Cerebellar nuclear complex (tissue), 1 donor: ENCODE measurements at regions not wholly inside any gene's neighbourhood (a gene's known extent, or its start where the extent isn't known, plus 50 kb on each side); places are given as distances from the start of the nearest gene placed in this dataset.

Source experiments
- DNase-seq, 2 experiments: peaks; one replicate each; lab custom pipeline; 2025; lab: John Stamatoyannopoulos, UW

GRCh38 chr7:70907259-70908247 is 224.4 kb upstream of the GALNT17 start:
- no peak for DNase-seq

- no peak for DNase-seq
These were observed 218.0 kb upstream of the GALNT17 start for GRCh38 chr7:70913924-70914323.

DNA sequence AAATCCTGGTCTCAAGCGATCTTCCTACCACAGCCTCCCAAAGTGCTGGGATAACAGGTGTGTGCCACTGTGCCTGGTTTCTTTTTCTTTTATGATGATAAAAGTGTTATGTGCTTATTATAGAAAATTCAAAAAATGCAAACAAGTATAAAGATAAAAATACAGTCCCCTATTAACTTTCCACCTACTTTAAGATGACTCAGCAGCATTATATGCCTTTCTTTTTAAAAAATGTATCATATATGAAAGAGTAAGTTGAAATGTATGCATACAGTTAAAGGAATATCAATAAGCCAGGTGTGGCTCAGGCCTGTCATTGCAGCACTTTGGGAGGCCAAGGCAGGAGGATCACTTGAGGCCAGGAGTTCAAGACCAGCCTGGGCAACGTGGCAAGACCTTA is 216.9 kb upstream of the GALNT17 start:
- no peak for DNase-seq

- no peak for DNase-seq
These were observed 212.4 kb upstream of the GALNT17 start for GRCh38 chr7:70919481-70920073.

GRCh38 chr7:70920876-70921275 is 211.1 kb upstream of the GALNT17 start:
- DNase-seq = no peak

- no peak for DNase-seq
These were observed 208.6 kb upstream of the GALNT17 start for GRCh38 chr7:70923181-70923845.

- DNase-seq = no peak
These were observed 206.4 kb upstream of the GALNT17 start for GRCh38 chr7:70925411-70926115.

DNA sequence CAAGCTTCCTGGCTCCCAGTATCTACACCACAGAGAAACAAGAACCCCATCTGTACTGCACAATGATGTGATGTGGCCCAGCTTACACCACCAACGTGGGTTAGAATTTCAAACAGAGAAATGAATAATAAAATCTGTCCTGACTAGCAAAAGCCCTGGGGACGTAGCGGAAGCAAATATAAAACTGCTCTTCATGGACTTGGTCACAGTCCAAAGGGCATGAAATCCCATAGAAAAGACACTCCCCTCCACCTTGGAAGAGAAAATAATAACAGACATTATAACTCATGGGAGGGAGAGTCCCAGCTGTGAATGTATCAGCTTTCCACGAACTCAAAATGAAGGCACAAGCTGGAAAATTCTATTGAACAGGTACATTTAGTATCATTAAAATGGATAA is 205.3 kb upstream of the GALNT17 start:
- no peak for DNase-seq

DNA sequence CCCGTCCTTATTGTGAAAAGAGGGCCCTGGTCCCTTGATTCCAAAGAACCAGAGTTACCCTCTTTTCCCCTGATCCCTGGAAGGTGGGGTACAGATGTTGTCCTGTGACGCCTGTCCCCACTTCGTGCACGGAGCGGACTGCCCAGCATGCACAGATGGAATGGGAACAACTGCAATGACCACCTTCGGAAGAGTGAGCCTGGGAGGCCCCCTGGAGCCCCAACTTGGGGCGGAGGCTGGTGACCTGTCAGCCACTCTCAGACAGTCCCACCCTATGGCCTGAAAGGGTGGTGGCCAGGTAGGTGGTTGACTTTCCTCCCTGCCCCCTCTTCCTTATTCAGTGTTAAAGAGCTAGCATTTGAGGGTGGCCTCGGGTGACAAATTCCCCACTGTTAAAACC is 196.6 kb upstream of the GALNT17 start:
- no peak for DNase-seq

GRCh38 chr7:70935854-70936253 is 196.1 kb upstream of the GALNT17 start:
- no peak for DNase-seq

DNA sequence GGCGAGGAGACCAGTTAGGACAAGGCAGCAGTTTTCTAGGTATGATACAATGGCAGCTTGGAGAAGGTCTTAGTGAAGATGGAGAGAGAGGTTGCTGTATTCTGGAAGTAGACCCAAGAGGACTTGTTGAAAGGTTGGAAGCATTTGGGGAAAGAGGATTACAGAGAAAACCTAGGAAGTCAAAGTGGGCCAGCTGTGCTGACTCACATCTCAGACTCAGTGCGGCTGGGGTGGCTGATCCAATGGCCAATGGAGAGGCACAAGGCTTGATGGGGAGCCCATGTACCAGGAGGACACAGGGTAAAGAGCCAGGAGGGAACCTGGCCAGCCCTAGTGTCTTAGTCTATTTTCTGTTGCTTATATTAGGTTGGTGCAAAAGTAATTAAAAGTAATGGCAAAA is 194.5 kb upstream of the GALNT17 start:
- no peak for DNase-seq

DNA sequence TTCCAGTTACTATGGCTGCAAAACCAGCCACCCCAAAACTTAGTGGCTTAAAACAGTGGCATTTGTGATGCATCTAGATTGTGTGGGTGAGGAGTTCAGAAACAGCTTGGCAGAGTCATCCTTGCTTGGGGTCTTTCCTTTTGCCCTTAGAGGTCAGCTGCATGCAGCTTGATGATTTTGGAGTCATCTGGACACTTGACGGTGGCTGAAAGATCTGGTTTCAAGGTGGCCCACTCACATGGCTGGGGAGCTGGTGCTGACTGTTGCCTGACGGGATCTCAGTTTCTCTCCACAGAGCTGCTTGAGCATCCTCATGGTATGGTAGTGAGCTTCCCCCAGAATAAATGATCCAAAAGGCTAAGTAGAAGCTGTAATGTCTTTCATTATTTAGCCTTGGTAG is 191.3 kb upstream of the GALNT17 start:
- no peak for DNase-seq

DNA sequence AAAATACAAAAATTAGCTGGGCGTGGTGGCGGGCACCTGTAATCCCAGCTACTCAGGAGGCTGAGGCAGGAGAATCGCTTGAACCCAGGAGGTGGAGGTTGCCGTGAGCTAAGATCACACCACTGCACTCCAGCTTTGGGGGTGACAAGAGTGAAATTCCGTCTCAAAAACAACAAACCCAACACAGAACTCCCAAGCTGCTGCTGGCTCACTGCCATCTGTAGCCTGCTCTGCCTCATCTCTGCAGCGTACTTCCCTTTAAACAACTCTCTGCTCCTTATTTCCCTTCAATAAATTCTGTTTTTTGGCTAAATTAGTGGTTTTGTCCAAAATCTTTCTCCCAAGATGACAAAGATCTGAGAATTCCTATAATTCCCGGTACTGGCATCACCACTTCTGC is 189.2 kb upstream of the GALNT17 start:
- DNase-seq = no peak

- DNase-seq = no peak
These were observed 187.4 kb upstream of the GALNT17 start for GRCh38 chr7:70944516-70944915.

- DNase-seq = no peak
These were observed 184.8 kb upstream of the GALNT17 start for GRCh38 chr7:70947181-70947580.

- DNase-seq = no peak
These were observed 182.1 kb upstream of the GALNT17 start for GRCh38 chr7:70949862-70950261.

DNA sequence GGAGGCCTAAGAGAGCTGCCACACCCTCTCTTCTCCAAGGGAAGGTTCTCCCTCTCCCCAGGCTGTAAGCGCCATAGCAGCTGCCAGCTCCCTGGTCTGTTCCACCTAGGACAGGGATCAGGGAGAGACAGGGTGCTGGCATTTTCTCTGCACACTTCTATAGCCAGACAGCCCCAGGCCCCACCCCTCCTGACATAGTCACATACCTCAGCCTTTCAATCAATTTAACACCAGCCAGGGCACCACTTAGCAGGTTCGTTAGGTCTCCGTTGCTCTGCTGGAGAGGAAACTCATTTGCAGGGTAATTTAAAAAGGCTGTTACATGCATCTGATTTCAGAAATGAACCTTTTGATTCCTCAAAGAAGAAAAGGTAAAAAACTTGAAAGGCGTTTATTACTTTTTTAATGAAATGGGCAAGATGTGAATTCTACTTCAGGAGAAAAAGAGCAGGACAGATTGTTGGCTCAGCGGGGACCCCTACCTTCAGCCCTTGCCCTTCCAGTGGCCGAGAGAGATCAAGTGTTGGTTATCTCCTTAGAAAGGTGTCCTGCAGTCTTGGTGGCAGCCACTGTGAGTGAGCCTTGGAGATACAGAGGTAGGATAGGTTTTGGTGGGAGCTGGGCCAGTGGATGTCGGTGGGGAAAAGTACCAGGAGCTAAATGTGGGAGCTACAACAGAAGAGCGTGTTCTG is 180.5 kb upstream of the GALNT17 start:
- DNase-seq = no peak

DNA sequence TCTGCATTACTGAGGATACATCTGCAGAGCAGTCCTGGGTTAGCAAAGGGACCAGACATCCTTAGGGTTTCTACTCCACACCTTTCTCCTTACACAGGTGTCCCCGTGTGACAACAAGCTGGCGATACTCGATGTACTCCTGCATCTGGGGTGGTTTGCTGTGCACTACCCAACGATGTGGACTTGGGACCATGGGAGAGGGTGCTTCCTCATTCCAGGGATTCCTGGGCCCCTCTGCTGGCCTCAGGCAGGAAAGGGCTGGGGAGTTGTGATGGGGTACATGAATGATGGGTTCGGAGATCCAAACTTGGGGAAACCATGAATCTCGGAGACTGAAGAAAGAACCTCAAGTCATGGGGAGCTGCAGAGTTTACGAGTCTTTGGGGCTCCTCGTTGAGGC is 179.6 kb upstream of the GALNT17 start:
- DNase-seq = no peak

GRCh38 chr7:70953331-70953741 is 178.6 kb upstream of the GALNT17 start:
- no peak for DNase-seq

DNA sequence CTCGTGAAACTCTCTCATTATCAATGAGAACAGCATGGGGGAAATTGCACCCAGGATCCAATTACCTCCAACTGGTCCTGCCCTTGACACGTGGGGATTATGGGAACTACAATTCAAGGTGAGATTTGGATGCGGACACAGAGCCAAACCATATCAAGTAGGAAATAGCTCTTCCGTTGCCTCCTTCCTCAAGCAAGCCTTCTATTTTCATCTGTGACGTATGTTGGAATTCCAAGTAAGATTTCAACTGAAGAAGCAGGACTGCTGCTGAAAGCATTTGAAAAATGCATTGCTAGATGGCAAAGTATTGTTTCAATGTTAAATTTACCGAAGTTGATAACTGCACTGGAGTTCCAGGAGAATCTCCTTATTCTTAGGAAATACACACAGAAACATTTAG is 178.1 kb upstream of the GALNT17 start:
- DNase-seq = no peak

GRCh38 chr7:70972693-70973092 is 159.3 kb upstream of the GALNT17 start:
- no peak for DNase-seq

- no peak for DNase-seq
These were observed 156.2 kb upstream of the GALNT17 start for GRCh38 chr7:70975754-70976153.
